ENCODE measurements at regions not wholly inside any gene's neighbourhood (a gene's known extent, or its start where the extent isn't known, plus 50 kb on each side); places are given as distances from the start of the nearest gene placed in this dataset.

DNA sequence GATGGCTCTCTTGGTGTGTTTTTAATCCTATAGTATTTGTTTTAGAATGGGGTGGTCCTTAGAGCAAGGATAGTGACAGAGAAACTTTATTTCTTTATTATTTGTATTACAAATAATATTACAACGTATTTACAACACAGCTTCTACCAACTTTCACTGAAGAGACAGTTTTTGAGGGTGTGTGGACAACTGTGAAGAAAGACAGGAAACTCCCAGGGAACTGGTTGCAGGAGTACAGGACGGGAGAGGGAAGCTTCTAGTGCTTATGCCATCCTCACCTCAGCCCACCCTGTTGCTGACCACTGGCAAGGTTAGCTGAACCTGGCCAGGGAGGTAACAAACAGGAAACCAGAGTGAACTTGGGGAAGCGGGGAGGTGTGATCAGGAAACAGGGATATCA is 251.7 kb downstream of the BCL11A start:
- Histone ChIP-seq H3K9ac (ENCODE audit: low read length) (no peak overlapping the region), H4K20me1 (ENCODE audit: low read depth, low read length) (no peaks in the 10 kb centered on the region), H2AFZ (ENCODE audit: low read depth, low read length, severe bottlenecking) (no peak overlapping the region), H3K27ac (ENCODE audit: low read depth, low read length) (no peak overlapping the region), H3F3A (ENCODE audit: insufficient read depth) (0 out of 2 replicates have a peak, but pooled peaks cover 1% of the 10 kb centered on the region), H3K4me3 (ENCODE audit: insufficient read depth, low read length, poor library complexity, severe bottlenecking) (no peak overlapping the region), H3K36me3 (ENCODE audit: low read length) (no peaks in the 10 kb centered on the region), H3K9me2 (replicated peaks; ENCODE audit: insufficient read depth, low read length) (no peaks in the 10 kb centered on the region), H3K27me3 (ENCODE audit: low read length) (no peaks in the 10 kb centered on the region), H3K79me2 (ENCODE audit: insufficient read depth, low read length) (no peaks in the 10 kb centered on the region), H3K4me2 (ENCODE audit: low read depth, low read length, poor library complexity, severe bottlenecking) (no peak overlapping the region), H3K9me3 (ENCODE audit: insufficient read depth, low read length) (no peaks in the 10 kb centered on the region)
- TF ChIP-seq EZH2phosphoT487 (conservative IDR thresholded peaks at IDR 0.05; ENCODE audit: low read length) = no peak
- TF ChIP-seq, protein P1, sequence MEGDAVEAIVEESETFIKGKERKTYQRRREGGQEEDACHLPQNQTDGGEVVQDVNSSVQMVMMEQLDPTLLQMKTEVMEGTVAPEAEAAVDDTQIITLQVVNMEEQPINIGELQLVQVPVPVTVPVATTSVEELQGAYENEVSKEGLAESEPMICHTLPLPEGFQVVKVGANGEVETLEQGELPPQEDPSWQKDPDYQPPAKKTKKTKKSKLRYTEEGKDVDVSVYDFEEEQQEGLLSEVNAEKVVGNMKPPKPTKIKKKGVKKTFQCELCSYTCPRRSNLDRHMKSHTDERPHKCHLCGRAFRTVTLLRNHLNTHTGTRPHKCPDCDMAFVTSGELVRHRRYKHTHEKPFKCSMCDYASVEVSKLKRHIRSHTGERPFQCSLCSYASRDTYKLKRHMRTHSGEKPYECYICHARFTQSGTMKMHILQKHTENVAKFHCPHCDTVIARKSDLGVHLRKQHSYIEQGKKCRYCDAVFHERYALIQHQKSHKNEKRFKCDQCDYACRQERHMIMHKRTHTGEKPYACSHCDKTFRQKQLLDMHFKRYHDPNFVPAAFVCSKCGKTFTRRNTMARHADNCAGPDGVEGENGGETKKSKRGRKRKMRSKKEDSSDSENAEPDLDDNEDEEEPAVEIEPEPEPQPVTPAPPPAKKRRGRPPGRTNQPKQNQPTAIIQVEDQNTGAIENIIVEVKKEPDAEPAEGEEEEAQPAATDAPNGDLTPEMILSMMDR (IDR thresholded peaks at IDR 0.05; ENCODE audit: insufficient read depth, low read length, poor library complexity, severe bottlenecking) = no peak

DNA sequence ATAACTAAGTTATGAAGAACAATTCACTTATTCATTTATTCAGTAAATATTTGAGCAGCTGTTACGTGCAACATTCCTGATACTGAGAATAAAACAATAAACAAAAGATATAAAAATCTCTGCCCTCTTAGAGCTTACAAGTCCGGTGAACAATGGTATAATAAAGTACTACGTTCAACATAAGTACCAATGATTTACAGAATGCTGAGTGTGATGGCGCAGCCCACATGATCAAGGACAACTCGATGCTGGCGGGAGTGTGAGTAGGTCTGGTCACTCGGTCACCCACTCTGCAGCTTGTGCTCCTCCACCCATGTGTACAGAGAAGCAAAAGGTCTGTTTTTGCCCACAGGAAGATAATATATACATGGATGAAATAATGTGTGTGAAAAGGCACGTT is 254.3 kb downstream of the BCL11A start:
- no peaks in the 10 kb centered on the region for H3K9me3 ChIP-seq (ENCODE audit: insufficient read depth, low read length)
- TF ChIP-seq, protein P1 (IDR thresholded peaks at IDR 0.05; ENCODE audit: insufficient read depth, low read length, poor library complexity, severe bottlenecking) = no peak
- no peak for TF ChIP-seq EZH2phosphoT487 (conservative IDR thresholded peaks at IDR 0.05; ENCODE audit: low read length)
- no peaks in the 10 kb centered on the region for H3K36me3 ChIP-seq (ENCODE audit: low read length)
- no peak overlapping the region for H3K27ac ChIP-seq (ENCODE audit: low read depth, low read length)
- H2AFZ ChIP-seq (ENCODE audit: low read depth, low read length, severe bottlenecking) = no peak overlapping the region
- H4K20me1 ChIP-seq (ENCODE audit: low read depth, low read length) = no peaks in the 10 kb centered on the region
- no peaks in the 10 kb centered on the region for H3F3A ChIP-seq (ENCODE audit: insufficient read depth)
- no peak overlapping the region for H3K4me3 ChIP-seq (ENCODE audit: insufficient read depth, low read length, poor library complexity, severe bottlenecking)
- H3K9me2 ChIP-seq (replicated peaks; ENCODE audit: insufficient read depth, low read length) = no peaks in the 10 kb centered on the region
- H3K4me2 ChIP-seq (ENCODE audit: low read depth, low read length, poor library complexity, severe bottlenecking) = no peak overlapping the region
- no peaks in the 10 kb centered on the region for H3K79me2 ChIP-seq (ENCODE audit: insufficient read depth, low read length)
- H3K9ac ChIP-seq (ENCODE audit: low read length) = no peak overlapping the region
- no peaks in the 10 kb centered on the region for H3K27me3 ChIP-seq (ENCODE audit: low read length)

DNA sequence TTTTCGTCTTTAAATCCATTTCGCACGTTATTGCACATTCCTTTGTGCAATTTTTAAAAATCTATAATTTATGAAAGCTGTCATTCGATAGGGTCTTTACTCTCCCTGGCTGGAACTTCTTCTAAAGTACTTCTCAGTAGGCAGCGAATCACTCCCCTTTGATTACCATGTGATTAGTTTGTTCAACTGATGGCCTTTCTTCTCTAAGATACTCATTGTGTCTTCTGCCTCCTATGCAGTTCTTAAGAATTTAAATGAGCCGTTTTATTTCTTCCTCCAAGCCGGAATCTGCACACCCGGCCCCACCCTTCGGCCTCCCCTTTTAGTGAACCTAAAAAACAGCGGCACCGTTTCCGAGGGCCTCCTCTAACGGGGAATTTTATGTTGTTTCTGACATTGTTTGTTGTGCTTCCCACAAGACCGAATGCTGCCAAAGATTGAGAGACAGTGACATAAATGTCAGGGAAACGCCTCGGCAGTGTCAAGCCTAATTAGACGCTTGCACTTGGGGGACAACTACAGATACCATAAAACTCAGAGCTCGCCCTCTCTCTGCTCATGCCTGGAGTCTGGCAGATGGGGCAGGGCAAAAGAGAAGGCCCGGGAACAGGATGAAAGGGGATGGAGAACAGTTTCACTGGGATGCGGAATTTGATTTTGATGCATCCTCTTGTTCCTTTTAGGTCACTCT is 255.3 kb downstream of the BCL11A start:
- no peak overlapping the region for H3K27ac ChIP-seq (ENCODE audit: low read depth, low read length)
- no peaks in the 10 kb centered on the region for H3K27me3 ChIP-seq (ENCODE audit: low read length)
- H2AFZ ChIP-seq (ENCODE audit: low read depth, low read length, severe bottlenecking) = no peak overlapping the region
- TF ChIP-seq, protein P1 (IDR thresholded peaks at IDR 0.05; ENCODE audit: insufficient read depth, low read length, poor library complexity, severe bottlenecking) = no peak
- no peak for TF ChIP-seq EZH2phosphoT487 (conservative IDR thresholded peaks at IDR 0.05; ENCODE audit: low read length)
- no peaks in the 10 kb centered on the region for H3K9me2 ChIP-seq (replicated peaks; ENCODE audit: insufficient read depth, low read length)
- H3K36me3 ChIP-seq (ENCODE audit: low read length) = no peaks in the 10 kb centered on the region
- no peaks in the 10 kb centered on the region for H3K9me3 ChIP-seq (ENCODE audit: insufficient read depth, low read length)
- H3F3A ChIP-seq (ENCODE audit: insufficient read depth) = no peaks in the 10 kb centered on the region
- no peaks in the 10 kb centered on the region for H4K20me1 ChIP-seq (ENCODE audit: low read depth, low read length)
- no peaks in the 10 kb centered on the region for H3K79me2 ChIP-seq (ENCODE audit: insufficient read depth, low read length)
- no peak overlapping the region for H3K9ac ChIP-seq (ENCODE audit: low read length)
- H3K4me2 ChIP-seq (ENCODE audit: low read depth, low read length, poor library complexity, severe bottlenecking) = no peak overlapping the region
- no peak overlapping the region for H3K4me3 ChIP-seq (ENCODE audit: insufficient read depth, low read length, poor library complexity, severe bottlenecking)
